ENCODE measurements at regions not wholly inside any gene's neighbourhood (a gene's known extent, or its start where the extent isn't known, plus 50 kb on each side); places are given as distances from the start of the nearest gene placed in this dataset.

GRCh38 chr2:217382794-217383193 lies 522.9 kb upstream of the TNP1 start:
- TF ChIP-seq CTCF (IDR thresholded peaks at IDR 0.05; ENCODE audit: low read depth, low read length) (no peak), POLR2A (IDR thresholded peaks at IDR 0.05; ENCODE audit: extremely low read depth, insufficient read length) (no peak), MYC (IDR thresholded peaks at IDR 0.05; ENCODE audit: low read depth, low read length) (no peak)

All from NB4 (cell line).